Loucy (cell line): ENCODE measurements at regions not wholly inside any gene's neighbourhood (a gene's known extent, or its start where the extent isn't known, plus 50 kb on each side); places are given as distances from the start of the nearest gene placed in this dataset.

ENCODE experiments used
- CTCF ChIP-seq: fragments of 200-600 bp; sonication (generic); conservative IDR thresholded peaks from 2 replicates; pipeline ENCODE4 v1.5.1; 2014; ENCODE audit warnings: mild to moderate bottlenecking, antibody characterized with exemption, low read length
- EZH2phosphoT487 ChIP-seq: fragments of 200-600 bp; IDR thresholded peaks from 2 replicates; pipeline ENCODE4 v1.6.1; 2018; ENCODE audit warnings: antibody characterized with exemption, mild to moderate bottlenecking, moderate library complexity, borderline replicate concordance

GRCh38 chr15:96893159-96893906 is 562.8 kb downstream of the NR2F2 start:
- TF ChIP-seq CTCF = peak; percentile 57
- TF ChIP-seq EZH2phosphoT487 = no peak
